ENCODE measurements at regions not wholly inside any gene's neighbourhood (a gene's known extent, or its start where the extent isn't known, plus 50 kb on each side); places are given as distances from the start of the nearest gene placed in this dataset.

GRCh38 chr4:156329779-156330178 is 376.1 kb upstream of the CTSO start:
- TF ChIP-seq CTCF (IDR thresholded peaks at IDR 0.05) (no peak), POLR2A (IDR thresholded peaks at IDR 0.05) (no peak)
